GM12865 (cell line): ENCODE measurements at regions not wholly inside any gene's neighbourhood (a gene's known extent, or its start where the extent isn't known, plus 50 kb on each side); places are given as distances from the start of the nearest gene placed in this dataset.

ENCODE experiments used
- DNase-seq: peaks from one replicate; pipeline ENCODE4 v3.0.0; 2010; ENCODE audit warnings: low read depth
- H3K4me3 ChIP-seq: 2 replicates; pipeline ENCODE4 v1.5.1; 2011; ENCODE audit warnings: mild to moderate bottlenecking, low read depth, low read length, control low read depth
- TF ChIP-seq, protein P1 (sequence below): IDR thresholded peaks from 2 replicates; pipeline ENCODE4 v1.5.1; 2011; ENCODE audit warnings: low read length, control low read depth, low read depth, inconsistent platforms; ENCODE audit not compliant: insufficient read depth; ENCODE audit errors: missing control alignments

DNA sequence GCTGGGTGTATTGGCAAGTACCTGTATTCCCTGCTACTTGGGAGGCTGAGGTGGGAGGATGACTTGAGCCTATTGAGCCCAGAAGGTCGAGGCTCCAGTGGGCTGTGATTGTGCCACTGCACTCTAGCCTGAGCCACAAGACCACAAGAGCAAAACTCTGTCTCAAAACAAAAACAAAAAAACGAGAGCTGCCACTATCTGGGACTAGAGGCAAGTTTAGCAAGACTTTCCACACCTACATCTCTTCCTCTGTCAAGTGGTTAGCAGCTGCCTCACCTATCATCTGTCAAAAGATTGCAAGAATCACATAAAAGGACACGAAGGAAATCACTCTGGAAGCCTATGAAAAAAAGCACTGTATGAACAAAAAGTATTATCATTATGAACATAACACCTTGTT lies 55.2 kb upstream of the RIOK3 start:
- no peak overlapping the region for H3K4me3 ChIP-seq
- TF ChIP-seq, protein P1, sequence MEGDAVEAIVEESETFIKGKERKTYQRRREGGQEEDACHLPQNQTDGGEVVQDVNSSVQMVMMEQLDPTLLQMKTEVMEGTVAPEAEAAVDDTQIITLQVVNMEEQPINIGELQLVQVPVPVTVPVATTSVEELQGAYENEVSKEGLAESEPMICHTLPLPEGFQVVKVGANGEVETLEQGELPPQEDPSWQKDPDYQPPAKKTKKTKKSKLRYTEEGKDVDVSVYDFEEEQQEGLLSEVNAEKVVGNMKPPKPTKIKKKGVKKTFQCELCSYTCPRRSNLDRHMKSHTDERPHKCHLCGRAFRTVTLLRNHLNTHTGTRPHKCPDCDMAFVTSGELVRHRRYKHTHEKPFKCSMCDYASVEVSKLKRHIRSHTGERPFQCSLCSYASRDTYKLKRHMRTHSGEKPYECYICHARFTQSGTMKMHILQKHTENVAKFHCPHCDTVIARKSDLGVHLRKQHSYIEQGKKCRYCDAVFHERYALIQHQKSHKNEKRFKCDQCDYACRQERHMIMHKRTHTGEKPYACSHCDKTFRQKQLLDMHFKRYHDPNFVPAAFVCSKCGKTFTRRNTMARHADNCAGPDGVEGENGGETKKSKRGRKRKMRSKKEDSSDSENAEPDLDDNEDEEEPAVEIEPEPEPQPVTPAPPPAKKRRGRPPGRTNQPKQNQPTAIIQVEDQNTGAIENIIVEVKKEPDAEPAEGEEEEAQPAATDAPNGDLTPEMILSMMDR = no peak
- DNase-seq = no peak

DNA sequence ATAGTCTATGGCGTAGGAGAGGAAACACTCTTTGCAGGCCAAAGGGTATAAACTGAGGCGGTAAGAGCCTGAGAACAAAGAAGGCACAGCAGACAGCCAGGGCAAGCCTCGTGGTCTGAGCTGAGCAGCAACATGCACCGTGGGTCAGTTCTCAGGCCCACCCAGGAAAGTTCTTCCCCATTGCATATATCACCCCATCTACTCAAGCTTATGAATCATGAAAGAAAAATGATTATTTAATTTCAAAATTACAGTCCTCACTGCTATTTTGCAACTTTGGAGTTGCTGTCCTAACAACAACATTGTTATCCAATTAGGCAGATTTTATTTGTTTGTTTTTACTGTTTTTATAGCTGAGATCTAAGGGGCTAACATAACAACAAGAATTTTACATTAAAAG lies 54.7 kb upstream of the RIOK3 start:
- TF ChIP-seq, protein P1 = no peak
- no peak for DNase-seq
- H3K4me3 ChIP-seq = no peak overlapping the region

DNA sequence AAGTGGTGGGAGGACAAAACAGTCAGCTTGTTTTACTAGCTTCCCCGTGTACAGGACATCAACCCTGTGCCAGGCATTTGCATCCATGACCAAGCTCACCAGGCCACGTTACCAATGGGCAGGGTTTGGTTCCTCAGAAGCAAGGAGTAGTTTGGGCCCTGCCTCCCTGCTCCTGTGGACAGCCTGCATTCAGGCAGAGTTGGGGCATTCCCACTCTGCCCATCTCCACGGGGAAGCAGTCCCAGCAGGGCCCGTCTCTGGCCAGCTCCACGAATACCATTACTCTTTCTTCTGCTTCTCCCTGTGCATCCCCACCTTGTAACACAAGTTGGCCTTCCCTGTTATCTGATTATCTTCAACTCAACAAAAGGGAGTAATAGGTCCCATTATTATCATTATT lies 54.0 kb upstream of the RIOK3 start:
- DNase-seq = no peak
- no peak overlapping the region for H3K4me3 ChIP-seq
- TF ChIP-seq, protein P1 = no peak

DNA sequence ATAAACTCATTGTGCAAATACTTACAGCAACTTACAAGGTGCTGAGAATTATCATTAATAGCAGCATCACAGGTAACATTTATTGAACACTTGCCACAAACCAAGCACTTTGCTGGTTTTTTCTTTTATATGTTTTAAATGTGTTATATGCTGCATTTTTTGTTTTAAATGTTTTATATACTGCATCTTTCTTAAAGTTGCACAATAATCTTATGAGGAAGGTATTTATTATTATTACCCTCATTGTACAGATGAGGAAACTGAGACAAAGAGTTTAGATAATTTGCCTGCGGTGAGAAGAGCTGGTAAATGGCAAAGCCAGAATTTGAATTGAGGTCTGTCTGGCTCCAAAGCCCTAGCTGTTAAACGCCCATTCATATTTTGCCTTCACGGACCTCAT lies 52.2 kb upstream of the RIOK3 start:
- H3K4me3 ChIP-seq = no peak overlapping the region

DNA sequence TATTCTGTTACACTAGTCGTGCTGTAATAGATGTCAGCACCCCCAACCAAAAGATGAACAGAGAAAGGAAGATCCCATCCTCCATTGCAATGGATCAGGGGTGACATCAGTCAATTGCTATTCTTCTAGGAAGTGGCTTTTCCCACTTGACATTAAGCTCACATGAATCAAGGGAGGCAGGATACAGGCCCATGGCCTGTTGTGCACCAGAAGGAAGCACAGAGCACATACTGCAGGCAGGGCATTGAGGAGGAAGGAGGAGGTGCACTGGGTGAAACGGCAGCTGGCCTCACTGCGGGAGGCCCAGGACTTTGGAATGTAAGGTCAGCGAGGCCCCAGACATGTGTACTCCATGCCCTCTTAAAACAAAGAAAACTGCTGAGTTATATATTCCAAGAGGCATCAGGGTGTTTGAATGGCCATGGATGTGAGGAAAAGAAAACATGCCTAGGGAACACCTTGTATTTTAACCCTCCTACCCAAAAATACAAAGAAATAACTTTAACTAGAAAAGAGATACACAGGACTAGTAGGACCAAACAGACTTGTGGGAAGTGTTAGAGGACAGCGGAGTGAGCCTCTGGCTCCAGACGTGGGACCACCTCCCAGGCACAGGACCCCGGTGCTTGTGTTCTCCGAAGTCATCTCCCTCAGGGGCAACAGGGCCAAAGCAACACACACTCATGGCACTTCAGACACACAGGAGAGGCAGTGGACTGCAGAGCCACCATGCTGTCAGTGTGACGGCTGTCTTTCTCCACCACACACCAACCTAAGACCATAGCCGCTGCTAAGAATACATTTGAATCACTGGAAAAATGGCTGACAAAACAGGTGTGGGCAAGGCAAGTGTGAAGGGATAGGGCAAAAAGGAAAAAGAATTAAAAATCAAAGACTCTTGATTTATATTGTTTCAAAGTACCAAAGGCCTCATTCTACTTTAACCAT lies 51.4 kb upstream of the RIOK3 start:
- no peak overlapping the region for H3K4me3 ChIP-seq
- DNase-seq = no peak
- TF ChIP-seq, protein P1 = no peak

More for the DNA sequence above, 52.2 kb upstream of the RIOK3 start:
- no peak for DNase-seq
- TF ChIP-seq, protein P1 = no peak
